NK-92 (cell line): ENCODE measurements at regions not wholly inside any gene's neighbourhood (a gene's known extent, or its start where the extent isn't known, plus 50 kb on each side); places are given as distances from the start of the nearest gene placed in this dataset.

Experiments
- DNase-seq: peaks from one replicate; lab custom pipeline; 2025; ENCODE audit not compliant: unreplicated experiment; lab: John Stamatoyannopoulos, UW

GRCh38 chr14:97477353-97477752, 680.2 kb downstream of the VRK1 start:
- DNase-seq, result no peak

DNA sequence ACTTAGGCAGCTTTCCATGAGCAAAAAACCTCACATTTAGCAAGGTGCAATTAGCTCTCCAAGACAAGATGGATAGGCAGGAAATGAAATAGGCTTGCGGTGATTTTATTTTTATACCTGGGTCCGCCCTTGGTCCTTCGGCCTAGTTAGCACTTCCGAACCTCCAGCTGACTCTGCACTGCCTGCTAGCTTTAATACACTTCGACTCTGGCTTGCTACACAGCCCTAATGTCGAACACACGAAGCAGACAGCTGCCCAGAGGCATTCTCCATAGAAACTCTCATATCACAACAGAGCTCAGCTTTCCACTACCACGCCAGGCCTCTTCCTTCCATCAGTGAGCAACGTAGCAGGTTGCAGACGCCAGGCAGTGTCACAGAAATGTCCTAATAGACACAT, 688.0 kb downstream of the VRK1 start:
- no peak for DNase-seq

DNA sequence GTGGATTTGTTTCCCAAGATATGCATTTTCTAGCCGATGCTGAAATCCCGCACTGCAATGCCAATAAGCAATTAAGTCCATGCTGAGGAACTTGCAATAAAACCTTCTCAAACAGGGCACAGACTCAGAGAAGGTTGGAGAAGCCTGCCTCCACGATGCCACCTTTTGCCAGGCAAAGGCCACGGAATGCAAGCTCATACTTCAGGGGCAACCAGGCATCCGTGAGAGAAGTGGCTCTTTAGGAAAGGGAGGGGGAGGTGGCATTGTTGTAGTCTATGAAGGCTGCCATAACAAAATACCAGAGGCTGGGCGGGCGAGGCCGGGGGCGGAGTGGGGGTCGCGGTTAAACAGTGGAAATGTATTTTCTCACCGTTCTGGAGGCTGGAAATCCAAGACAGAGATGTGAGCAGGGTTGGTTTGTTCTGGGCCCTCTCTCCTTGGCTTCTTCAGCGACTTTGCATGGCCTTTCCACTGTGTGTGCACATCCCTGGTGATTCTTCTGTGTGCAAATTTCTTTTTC, 689.5 kb downstream of the VRK1 start:
- DNase-seq, result no peak

DNA sequence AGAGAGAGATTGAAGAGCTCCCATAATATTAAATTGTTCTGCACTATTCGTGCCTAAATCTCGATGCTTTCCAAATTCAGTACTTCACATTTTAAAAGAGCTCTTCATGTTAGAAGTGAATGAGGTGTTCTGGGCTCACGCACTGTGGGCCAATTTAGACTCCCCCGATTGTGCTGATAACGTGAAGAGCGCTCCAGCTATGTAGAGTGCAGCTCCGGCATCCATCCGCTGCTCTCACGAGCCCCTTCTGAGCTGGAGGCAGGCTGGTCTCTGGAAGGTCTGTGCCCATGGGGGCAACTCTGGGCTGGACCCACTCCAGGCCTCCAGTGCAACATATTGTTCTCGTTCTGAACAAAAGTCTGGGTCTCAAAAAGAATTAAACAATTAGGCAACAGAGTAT, 692.6 kb downstream of the VRK1 start:
- DNase-seq, result no peak

- DNase-seq, result no peak
Measured at GRCh38 chr14:97490521-97491070, 693.4 kb downstream of the VRK1 start.

- DNase-seq, result no peak
Measured at GRCh38 chr14:97491697-97492096, 694.5 kb downstream of the VRK1 start.

- DNase-seq, result no peak
Measured at GRCh38 chr14:97499790-97500481, 702.8 kb downstream of the VRK1 start.

- DNase-seq, result no peak
Measured at GRCh38 chr14:97506626-97507025, 709.4 kb downstream of the VRK1 start.

- DNase-seq, result no peak
Measured at GRCh38 chr14:97513891-97514290, 716.7 kb downstream of the VRK1 start.

GRCh38 chr14:97517566-97518234, 720.5 kb downstream of the VRK1 start:
- DNase-seq, result no peak

DNA sequence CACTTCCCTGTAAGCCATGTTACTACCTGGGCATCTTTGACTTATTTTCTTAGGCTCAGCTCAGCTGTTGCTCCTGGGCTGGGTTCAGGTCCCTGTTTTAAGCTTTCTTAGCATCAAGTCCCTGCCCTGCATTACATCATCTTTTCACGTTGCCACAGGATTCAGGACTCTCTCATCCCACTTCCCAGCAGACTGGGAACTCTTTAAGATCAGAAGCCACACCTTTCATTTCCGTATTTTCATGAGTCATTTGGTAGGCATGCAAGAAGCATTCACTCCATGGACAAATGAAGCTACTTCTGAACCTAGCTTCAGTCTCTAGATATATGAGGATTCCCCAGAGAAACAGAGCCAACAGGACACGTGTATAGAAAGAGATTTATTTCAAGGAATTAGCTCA, 726.8 kb downstream of the VRK1 start:
- no peak for DNase-seq

- no peak for DNase-seq
Measured at GRCh38 chr14:97524589-97525319, 727.6 kb downstream of the VRK1 start.

- DNase-seq, result no peak
Measured at GRCh38 chr14:97527993-97528392, 730.8 kb downstream of the VRK1 start.

DNA sequence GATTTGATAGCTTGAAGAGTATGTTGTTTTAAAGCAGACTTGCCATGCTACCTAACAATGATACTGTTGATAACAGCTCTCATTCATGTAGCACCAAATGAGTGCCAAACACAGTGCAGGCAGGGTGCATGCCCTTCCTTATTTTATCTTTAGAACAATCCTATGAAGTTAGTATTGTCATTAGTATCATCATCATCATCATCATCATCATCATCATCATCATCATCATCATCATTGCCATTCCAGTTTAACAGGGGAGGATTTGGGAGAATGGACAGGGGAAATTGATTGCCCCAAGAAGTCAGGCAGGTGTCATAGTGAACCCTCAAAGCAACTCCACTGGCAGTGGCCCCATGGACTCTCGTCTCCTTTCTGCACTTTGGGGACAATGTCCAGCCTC, 734.9 kb downstream of the VRK1 start:
- no peak for DNase-seq

- no peak for DNase-seq
Measured at GRCh38 chr14:97536421-97536820, 739.2 kb downstream of the VRK1 start.

DNA sequence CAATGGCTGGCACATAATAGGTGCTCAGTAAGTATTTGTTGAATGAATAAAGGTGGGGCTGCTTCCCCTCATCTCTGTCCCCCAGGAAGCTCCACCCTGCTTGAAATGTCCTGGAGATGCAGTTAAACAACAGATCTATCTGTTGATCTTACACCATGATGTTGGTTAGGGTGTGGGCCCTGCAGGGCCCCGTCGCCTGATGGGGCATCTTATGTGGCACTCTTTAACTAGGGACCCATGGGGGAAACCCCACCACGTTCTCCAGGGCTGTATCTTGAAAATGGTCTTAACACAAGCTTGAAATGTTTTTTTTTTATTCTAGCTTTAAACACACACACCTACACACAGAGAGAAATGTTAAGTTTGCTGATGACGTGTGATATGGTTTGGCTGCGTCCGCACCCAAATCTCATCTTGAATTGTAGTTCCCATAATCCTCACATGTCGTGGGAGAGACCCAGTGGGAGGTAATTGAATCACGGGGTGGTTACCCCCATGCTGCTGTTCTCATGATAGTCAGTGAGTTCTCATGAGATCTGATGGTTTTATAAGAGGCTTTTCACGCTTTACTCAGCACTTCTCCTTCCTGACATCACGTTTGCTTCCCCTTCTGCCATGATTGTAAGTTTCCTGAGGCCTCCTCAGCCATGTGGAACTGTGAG, 741.7 kb downstream of the VRK1 start:
- no peak for DNase-seq

DNA sequence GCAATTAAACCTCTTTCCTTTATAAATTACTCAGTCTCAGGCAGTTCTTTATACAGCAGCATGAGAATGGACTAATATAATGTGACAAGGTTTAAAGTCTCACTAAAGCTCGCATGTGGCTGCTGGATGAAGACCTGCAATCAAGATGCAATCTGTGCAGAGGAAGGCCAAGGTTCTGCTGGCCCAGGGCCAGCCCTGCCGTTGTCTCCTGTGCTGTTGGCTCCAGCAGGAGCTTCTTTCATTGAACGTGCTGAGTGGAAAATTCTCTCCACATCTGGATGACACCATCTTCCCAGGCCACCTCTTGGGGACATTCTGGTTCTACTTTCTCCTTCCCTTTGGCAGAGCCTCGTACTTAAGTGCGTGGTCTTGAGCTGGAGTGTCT, 742.2 kb downstream of the VRK1 start:
- DNase-seq, result no peak

- no peak for DNase-seq
Measured at GRCh38 chr14:97539884-97540283, 742.7 kb downstream of the VRK1 start.

GRCh38 chr14:97543221-97543620, 746.0 kb downstream of the VRK1 start:
- no peak for DNase-seq

- no peak for DNase-seq
Measured at GRCh38 chr14:97543816-97544215, 746.6 kb downstream of the VRK1 start.

DNA sequence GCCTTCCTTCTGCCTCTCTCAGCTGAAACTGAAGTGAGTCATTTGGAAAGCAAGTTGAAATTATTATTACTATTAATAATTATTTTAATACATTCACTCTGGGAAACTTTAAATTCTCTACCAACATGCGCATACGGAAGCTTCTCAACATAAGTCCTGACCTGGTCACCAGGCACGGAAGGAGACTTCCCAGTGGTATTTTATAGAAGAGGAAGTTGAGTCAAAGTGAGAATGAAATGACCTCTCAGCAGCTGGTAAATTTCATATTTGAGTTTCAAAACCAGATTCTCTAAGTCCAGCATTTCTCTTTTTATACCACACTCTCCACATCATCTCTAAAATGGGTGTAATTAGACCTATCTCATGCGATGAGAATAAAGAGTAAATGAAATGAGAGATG, 747.4 kb downstream of the VRK1 start:
- DNase-seq, result no peak
